ENCODE measurements at regions not wholly inside any gene's neighbourhood (a gene's known extent, or its start where the extent isn't known, plus 50 kb on each side); places are given as distances from the start of the nearest gene placed in this dataset.

GRCh38 chr4:19703391-19703790, 548.3 kb upstream of the SLIT2 start:
- TF ChIP-seq CTCF (IDR thresholded peaks at IDR 0.05) (no peak), POLR2A (IDR thresholded peaks at IDR 0.05) (no peak)

All from heart left ventricle (tissue), 13 donors.